ENCODE measurements at regions not wholly inside any gene's neighbourhood (a gene's known extent, or its start where the extent isn't known, plus 50 kb on each side); places are given as distances from the start of the nearest gene placed in this dataset.

- Histone ChIP-seq H3K27ac (ENCODE audit: low read depth, low read length) (no peak overlapping the region), H3K9me3 (ENCODE audit: control insufficient read depth, insufficient read depth, low read depth, low read length) (no peaks in the 10 kb centered on the region), H3K36me3 (ENCODE audit: control insufficient read depth, insufficient read depth, low read length) (no peaks in the 10 kb centered on the region), H3K27me3 (ENCODE audit: control insufficient read depth, insufficient read depth, low read length) (no peaks in the 10 kb centered on the region), H3K4me3 (ENCODE audit: low read depth, low read length) (no peak overlapping the region), H3K4me1 (ENCODE audit: control insufficient read depth, insufficient read depth, low read length) (peaks cover 25% of the 10 kb centered on the region), H3K9ac (ENCODE audit: low read length) (no peak overlapping the region)
Observed at GRCh38 chr13:44759384-44760360, 183.5 kb upstream of the TSC22D1 start.

DNA sequence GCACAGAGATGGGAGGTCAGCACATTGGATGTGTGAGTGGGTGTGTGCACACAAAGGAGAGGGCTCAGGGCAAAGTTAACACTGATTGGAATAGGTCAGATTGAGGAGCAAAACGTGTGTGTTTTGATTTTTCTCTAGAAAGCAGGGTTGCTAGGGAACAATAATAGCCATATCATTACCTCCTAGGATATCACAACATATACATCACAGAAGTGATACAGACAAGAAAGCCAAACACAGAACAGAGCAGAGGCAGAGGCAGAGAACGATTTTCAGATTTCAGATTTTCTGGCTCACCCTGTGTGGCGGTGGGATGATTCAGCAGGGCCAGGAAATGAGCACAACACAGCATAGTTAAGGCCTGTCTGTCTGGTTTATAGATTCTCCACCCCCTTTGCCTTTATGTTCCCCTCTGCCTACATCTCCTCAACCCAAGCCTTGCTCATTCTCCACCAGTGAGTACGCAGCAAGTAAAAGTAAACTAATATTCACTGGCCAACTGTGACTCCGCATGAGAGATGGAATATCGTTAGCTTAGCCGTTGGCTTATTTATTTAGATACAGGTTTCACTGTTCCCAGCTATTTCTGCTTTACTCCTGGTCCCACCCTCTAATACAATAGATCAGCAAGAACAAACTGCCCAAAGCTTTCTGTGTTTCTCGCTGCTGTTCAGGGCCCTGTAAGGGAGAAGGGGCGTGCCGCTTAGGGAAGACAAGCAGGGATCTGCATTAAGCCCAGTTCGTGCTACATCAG lies 182.7 kb upstream of the TSC22D1 start:
- peaks cover 16% of the 10 kb centered on the region for H3K4me1 ChIP-seq (ENCODE audit: control insufficient read depth, insufficient read depth, low read length)
- H3K4me3 ChIP-seq (ENCODE audit: low read depth, low read length) = no peak overlapping the region
- H3K36me3 ChIP-seq (ENCODE audit: control insufficient read depth, insufficient read depth, low read length) = no peaks in the 10 kb centered on the region
- H3K9ac ChIP-seq (ENCODE audit: low read length) = no peak overlapping the region
- H3K9me3 ChIP-seq (ENCODE audit: control insufficient read depth, insufficient read depth, low read depth, low read length) = no peaks in the 10 kb centered on the region
- no peak overlapping the region for H3K27ac ChIP-seq (ENCODE audit: low read depth, low read length)
- no peaks in the 10 kb centered on the region for H3K27me3 ChIP-seq (ENCODE audit: control insufficient read depth, insufficient read depth, low read length)

GRCh38 chr13:44757671-44758070 lies 181.5 kb upstream of the TSC22D1 start:
- H3K4me1 ChIP-seq (ENCODE audit: control insufficient read depth, insufficient read depth, low read length) = peaks cover 12% of the 10 kb centered on the region
- H3K27me3 ChIP-seq (ENCODE audit: control insufficient read depth, insufficient read depth, low read length) = no peaks in the 10 kb centered on the region
- no peak overlapping the region for H3K27ac ChIP-seq (ENCODE audit: low read depth, low read length)
- H3K9ac ChIP-seq (ENCODE audit: low read length) = no peak overlapping the region
- H3K4me3 ChIP-seq (ENCODE audit: low read depth, low read length) = no peak overlapping the region
- no peaks in the 10 kb centered on the region for H3K36me3 ChIP-seq (ENCODE audit: control insufficient read depth, insufficient read depth, low read length)
- H3K9me3 ChIP-seq (ENCODE audit: control insufficient read depth, insufficient read depth, low read depth, low read length) = no peaks in the 10 kb centered on the region

- no peak overlapping the region for H3K9ac ChIP-seq (ENCODE audit: low read length)
- H3K36me3 ChIP-seq (ENCODE audit: control insufficient read depth, insufficient read depth, low read length) = no peaks in the 10 kb centered on the region
- no peaks in the 10 kb centered on the region for H3K27me3 ChIP-seq (ENCODE audit: control insufficient read depth, insufficient read depth, low read length)
- H3K4me3 ChIP-seq (ENCODE audit: low read depth, low read length) = no peak overlapping the region
- H3K27ac ChIP-seq (ENCODE audit: low read depth, low read length) = no peak overlapping the region
- peaks cover 12% of the 10 kb centered on the region for H3K4me1 ChIP-seq (ENCODE audit: control insufficient read depth, insufficient read depth, low read length)
- no peaks in the 10 kb centered on the region for H3K9me3 ChIP-seq (ENCODE audit: control insufficient read depth, insufficient read depth, low read depth, low read length)
Observed at GRCh38 chr13:44756276-44756810, 180.2 kb upstream of the TSC22D1 start.

DNA sequence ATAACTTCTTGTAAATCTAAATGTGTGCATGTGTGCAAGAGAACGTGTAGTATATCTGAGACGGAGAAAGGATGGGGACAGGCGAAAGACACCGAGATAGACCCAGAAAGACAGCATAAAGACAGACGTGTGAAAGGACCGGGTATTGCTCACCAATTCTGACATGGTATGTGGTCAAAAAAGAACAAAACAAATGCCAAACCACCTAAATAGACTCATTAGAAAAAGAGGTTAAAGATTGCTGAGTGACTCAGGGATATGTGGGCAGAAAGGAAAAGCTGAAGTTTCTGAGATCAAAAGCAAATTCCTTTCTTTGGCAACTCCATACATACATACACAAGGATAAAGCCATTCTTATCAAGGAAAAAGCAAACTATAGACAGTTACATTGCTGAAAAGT lies 179.7 kb upstream of the TSC22D1 start:
- H3K4me3 ChIP-seq (ENCODE audit: low read depth, low read length) = no peak overlapping the region

GRCh38 chr13:44752164-44752563 lies 176.0 kb upstream of the TSC22D1 start:
- Histone ChIP-seq H3K9me3 (ENCODE audit: control insufficient read depth, insufficient read depth, low read depth, low read length) (no peaks in the 10 kb centered on the region), H3K27ac (ENCODE audit: low read depth, low read length) (no peak overlapping the region), H3K4me3 (ENCODE audit: low read depth, low read length) (no peak overlapping the region), H3K9ac (ENCODE audit: low read length) (no peak overlapping the region), H3K36me3 (ENCODE audit: control insufficient read depth, insufficient read depth, low read length) (no peaks in the 10 kb centered on the region), H3K4me1 (ENCODE audit: control insufficient read depth, insufficient read depth, low read length) (no peaks in the 10 kb centered on the region), H3K27me3 (ENCODE audit: control insufficient read depth, insufficient read depth, low read length) (no peaks in the 10 kb centered on the region)

More for the DNA sequence above, 179.7 kb upstream of the TSC22D1 start:
- Histone ChIP-seq H3K9me3 (ENCODE audit: control insufficient read depth, insufficient read depth, low read depth, low read length) (no peaks in the 10 kb centered on the region), H3K27me3 (ENCODE audit: control insufficient read depth, insufficient read depth, low read length) (no peaks in the 10 kb centered on the region), H3K27ac (ENCODE audit: low read depth, low read length) (no peak overlapping the region), H3K36me3 (ENCODE audit: control insufficient read depth, insufficient read depth, low read length) (no peaks in the 10 kb centered on the region), H3K9ac (ENCODE audit: low read length) (no peak overlapping the region), H3K4me1 (ENCODE audit: control insufficient read depth, insufficient read depth, low read length) (peaks cover 12% of the 10 kb centered on the region)

- H3K4me1 ChIP-seq (ENCODE audit: control insufficient read depth, insufficient read depth, low read length) = no peaks in the 10 kb centered on the region
- no peak overlapping the region for H3K9ac ChIP-seq (ENCODE audit: low read length)
- H3K36me3 ChIP-seq (ENCODE audit: control insufficient read depth, insufficient read depth, low read length) = no peaks in the 10 kb centered on the region
- no peak overlapping the region for H3K27ac ChIP-seq (ENCODE audit: low read depth, low read length)
- H3K27me3 ChIP-seq (ENCODE audit: control insufficient read depth, insufficient read depth, low read length) = no peaks in the 10 kb centered on the region
- no peak overlapping the region for H3K4me3 ChIP-seq (ENCODE audit: low read depth, low read length)
- no peaks in the 10 kb centered on the region for H3K9me3 ChIP-seq (ENCODE audit: control insufficient read depth, insufficient read depth, low read depth, low read length)
Observed at GRCh38 chr13:44750630-44751029, 174.5 kb upstream of the TSC22D1 start.

- Histone ChIP-seq H3K36me3 (ENCODE audit: control insufficient read depth, insufficient read depth, low read length) (no peaks in the 10 kb centered on the region), H3K27me3 (ENCODE audit: control insufficient read depth, insufficient read depth, low read length) (no peaks in the 10 kb centered on the region), H3K4me3 (ENCODE audit: low read depth, low read length) (no peak overlapping the region), H3K4me1 (ENCODE audit: control insufficient read depth, insufficient read depth, low read length) (no peaks in the 10 kb centered on the region), H3K9me3 (ENCODE audit: control insufficient read depth, insufficient read depth, low read depth, low read length) (no peaks in the 10 kb centered on the region), H3K9ac (ENCODE audit: low read length) (no peak overlapping the region), H3K27ac (ENCODE audit: low read depth, low read length) (no peak overlapping the region)
Observed at GRCh38 chr13:44749906-44750305, 173.8 kb upstream of the TSC22D1 start.

DNA sequence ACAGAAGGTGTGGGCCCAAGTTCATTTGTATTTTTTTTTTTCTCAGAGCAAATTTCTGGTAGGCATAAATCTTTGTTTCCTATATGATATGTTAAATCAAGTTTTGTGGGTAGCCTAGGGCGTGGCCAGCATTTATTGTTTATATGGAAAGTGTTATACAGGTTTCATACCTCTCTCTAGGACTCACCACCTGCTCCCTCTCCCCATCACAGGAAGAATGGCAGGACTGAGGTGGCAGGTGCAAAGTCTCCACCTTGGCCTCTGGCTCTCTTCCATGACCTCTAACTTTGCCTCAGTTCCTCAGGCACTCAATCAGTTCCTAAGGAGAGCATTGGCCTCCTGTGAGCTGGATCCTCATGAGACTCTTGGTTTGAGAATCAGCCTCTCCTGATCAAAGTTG lies 172.3 kb upstream of the TSC22D1 start:
- Histone ChIP-seq H3K9me3 (ENCODE audit: control insufficient read depth, insufficient read depth, low read depth, low read length) (0 out of 2 replicates have a peak, but pooled peaks cover 7% of the 10 kb centered on the region), H3K27me3 (ENCODE audit: control insufficient read depth, insufficient read depth, low read length) (no peaks in the 10 kb centered on the region), H3K9ac (ENCODE audit: low read length) (no peak overlapping the region), H3K36me3 (ENCODE audit: control insufficient read depth, insufficient read depth, low read length) (no peaks in the 10 kb centered on the region), H3K4me1 (ENCODE audit: control insufficient read depth, insufficient read depth, low read length) (no peaks in the 10 kb centered on the region), H3K4me3 (ENCODE audit: low read depth, low read length) (no peak overlapping the region), H3K27ac (ENCODE audit: low read depth, low read length) (no peak overlapping the region)

GRCh38 chr13:44747179-44747578 lies 171.0 kb upstream of the TSC22D1 start:
- H3K27ac ChIP-seq (ENCODE audit: low read depth, low read length) = no peak overlapping the region
- H3K36me3 ChIP-seq (ENCODE audit: control insufficient read depth, insufficient read depth, low read length) = no peaks in the 10 kb centered on the region

DNA sequence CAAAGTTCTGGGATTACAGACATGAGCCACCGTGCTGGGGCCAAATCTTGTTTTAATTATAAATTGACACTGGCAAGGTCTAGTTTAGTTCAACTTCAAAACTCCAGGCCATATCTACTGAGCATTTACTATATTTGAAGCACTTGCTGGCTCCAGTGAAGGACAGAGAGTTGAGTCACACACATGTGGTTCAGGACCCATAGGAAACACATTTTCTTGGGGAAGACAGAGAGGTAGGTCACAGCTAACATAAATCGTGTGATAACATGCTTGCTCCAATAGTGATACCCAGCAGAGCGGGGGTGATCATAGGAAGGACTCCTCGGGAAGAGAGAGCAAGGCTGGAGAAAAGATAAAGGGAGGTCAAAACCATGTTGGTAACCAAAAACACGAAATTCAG lies 170.6 kb upstream of the TSC22D1 start:
- Histone ChIP-seq H3K9ac (ENCODE audit: low read length) (no peak overlapping the region), H3K27ac (ENCODE audit: low read depth, low read length) (no peak overlapping the region), H3K27me3 (ENCODE audit: control insufficient read depth, insufficient read depth, low read length) (no peaks in the 10 kb centered on the region), H3K9me3 (ENCODE audit: control insufficient read depth, insufficient read depth, low read depth, low read length) (0 out of 2 replicates have a peak, but pooled peaks cover 7% of the 10 kb centered on the region), H3K4me3 (ENCODE audit: low read depth, low read length) (no peak overlapping the region), H3K4me1 (ENCODE audit: control insufficient read depth, insufficient read depth, low read length) (no peaks in the 10 kb centered on the region), H3K36me3 (ENCODE audit: control insufficient read depth, insufficient read depth, low read length) (no peaks in the 10 kb centered on the region)

More at GRCh38 chr13:44747179-44747578, 171.0 kb upstream of the TSC22D1 start:
- H3K4me3 ChIP-seq (ENCODE audit: low read depth, low read length) = no peak overlapping the region
- no peak overlapping the region for H3K9ac ChIP-seq (ENCODE audit: low read length)
- no peaks in the 10 kb centered on the region for H3K4me1 ChIP-seq (ENCODE audit: control insufficient read depth, insufficient read depth, low read length)
- no peaks in the 10 kb centered on the region for H3K27me3 ChIP-seq (ENCODE audit: control insufficient read depth, insufficient read depth, low read length)
- H3K9me3 ChIP-seq (ENCODE audit: control insufficient read depth, insufficient read depth, low read depth, low read length) = 0 out of 2 replicates have a peak, but pooled peaks cover 7% of the 10 kb centered on the region
